Neural progenitor cell (in vitro differentiated cells): ENCODE measurements at regions not wholly inside any gene's neighbourhood (a gene's known extent, or its start where the extent isn't known, plus 50 kb on each side); places are given as distances from the start of the nearest gene placed in this dataset.

Experiments used
- DNase-seq: peaks from one replicate; pipeline ENCODE4 v3.0.0-alpha.2; 2016; ENCODE audit warnings: low spot score
- H2AFZ ChIP-seq: fragments of 200-600 bp; sonication (generic); replicated peaks from 2 replicates; pipeline ENCODE4 v1.6.1; 2016; ENCODE audit warnings: antibody characterized with exemption
- H3F3A ChIP-seq: fragments of 200-600 bp; sonication (generic); 2 replicates; pipeline ENCODE4 v1.6.1; 2016; ENCODE audit warnings: antibody characterized with exemption, low read depth
- H3K27ac ChIP-seq: fragments of 200-600 bp; sonication (generic); 2 replicates; pipeline ENCODE4 v1.5.1; 2016; ENCODE audit warnings: mild to moderate bottlenecking
- H3K27me3 ChIP-seq: fragments of 200-600 bp; sonication (generic); 2 replicates; pipeline ENCODE4 v1.6.1; 2016; ENCODE audit warnings: mild to moderate bottlenecking, moderate library complexity
- H3K36me3 ChIP-seq: fragments of 200-600 bp; sonication (generic); 2 replicates; pipeline ENCODE4 v1.5.1; 2016
- H3K4me1 ChIP-seq: fragments of 200-600 bp; sonication (generic); 2 replicates; pipeline ENCODE4 v1.6.1; 2016; ENCODE audit warnings: mixed run types
- H3K4me2 ChIP-seq: fragments of 200-600 bp; sonication (generic); 2 replicates; pipeline ENCODE4 v1.6.1; 2016
- H3K4me3 ChIP-seq: fragments of 200-600 bp; sonication (generic); 2 replicates; pipeline ENCODE4 v1.5.1; 2016
- H3K79me2 ChIP-seq: fragments of 200-600 bp; sonication (generic); 2 replicates; pipeline ENCODE4 v1.6.1; 2016; ENCODE audit warnings: low read depth
- H3K9ac ChIP-seq: fragments of 200-600 bp; sonication (generic); 2 replicates; pipeline ENCODE4 v1.6.1; 2016
- H3K9me3 ChIP-seq: fragments of 200-600 bp; sonication (generic); 2 replicates; pipeline ENCODE4 v1.5.1; 2016; ENCODE audit warnings: low read depth
- H4K20me1 ChIP-seq: fragments of 200-600 bp; sonication (generic); 2 replicates; pipeline ENCODE4 v1.6.1; 2016; ENCODE audit warnings: low read depth
- H3K27ac Mint-ChIP-seq: 3 replicates; pipeline ENCODE4 v1.8.0; 2021; ENCODE audit warnings: mixed read lengths
- H3K27me3 Mint-ChIP-seq: 2 replicates; pipeline ENCODE4 v1.8.0; 2022; ENCODE audit warnings: low read depth, mild to moderate bottlenecking, inconsistent platforms, moderate library complexity, mixed read lengths; ENCODE audit not compliant: insufficient read depth
- H3K36me3 Mint-ChIP-seq: 3 replicates; pipeline ENCODE4 v1.8.0; 2021; ENCODE audit warnings: mixed read lengths
- H3K4me1 Mint-ChIP-seq: 3 replicates; pipeline ENCODE4 v1.8.0; 2021; ENCODE audit warnings: mixed read lengths
- H3K4me3 Mint-ChIP-seq: 3 replicates; pipeline ENCODE4 v1.8.0; 2021; ENCODE audit warnings: mild to moderate bottlenecking, moderate library complexity, mixed read lengths
- H3K9me3 Mint-ChIP-seq: 3 replicates; pipeline ENCODE4 v1.8.0; 2020; ENCODE audit warnings: mixed read lengths
- EZH2 ChIP-seq: fragments of 200-600 bp; sonication (generic); IDR thresholded peaks from 2 replicates; pipeline ENCODE4 v1.6.1; 2017; ENCODE audit warnings: antibody characterized with exemption, mild to moderate bottlenecking, moderate library complexity
- EZH2phosphoT487 ChIP-seq: fragments of 200-600 bp; sonication (generic); IDR thresholded peaks from 2 replicates; pipeline ENCODE4 v1.6.1; 2017; ENCODE audit warnings: antibody characterized with exemption
- TF ChIP-seq, protein P1 (sequence below): fragments of 200-600 bp; sonication (generic); IDR thresholded peaks from 2 replicates; pipeline ENCODE4 v1.5.1; 2017; ENCODE audit warnings: antibody characterized with exemption, mild to moderate bottlenecking

DNA sequence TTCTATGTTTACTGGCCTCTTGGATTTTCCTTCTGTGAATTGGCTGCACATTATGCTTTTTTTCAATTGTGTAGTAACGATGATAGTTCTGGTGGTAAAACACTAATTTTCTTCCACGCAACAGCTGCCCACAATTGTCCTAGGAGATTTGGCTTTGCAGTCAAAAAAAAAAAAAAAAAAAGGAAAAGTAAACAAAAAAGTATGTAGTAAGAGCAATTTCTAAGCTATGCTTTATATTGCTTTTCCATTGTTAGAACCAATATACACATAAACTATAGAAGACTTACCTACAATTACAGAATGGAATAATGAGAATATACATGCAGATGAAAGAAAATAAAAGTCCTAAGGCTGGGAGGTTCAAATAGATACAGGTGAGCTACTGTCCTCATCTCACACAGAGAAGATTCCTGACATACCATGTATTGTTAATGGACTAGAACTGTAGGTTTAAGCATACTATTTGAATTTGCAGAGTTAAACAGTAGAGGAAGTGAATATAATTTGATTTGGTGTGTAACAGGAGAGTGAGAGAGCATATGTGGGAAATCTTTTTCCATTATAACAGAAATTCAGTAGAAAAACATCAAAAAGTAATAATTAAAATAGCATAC lies 976.2 kb downstream of the RAB28 start:
- Mint-ChIP-seq H3K9me3 (no peaks in the 10 kb centered on the region), H3K36me3 (no peaks in the 10 kb centered on the region), H3K27ac (no peak overlapping the region), H3K4me3 (no peak overlapping the region), H3K27me3 (no peaks in the 10 kb centered on the region), H3K4me1 (no peaks in the 10 kb centered on the region)
- Histone ChIP-seq H3K36me3 (no peaks in the 10 kb centered on the region), H2AFZ (no peak overlapping the region), H3F3A (no peaks in the 10 kb centered on the region), H3K4me3 (no peak overlapping the region), H3K9ac (no peak overlapping the region), H3K79me2 (no peaks in the 10 kb centered on the region), H3K27me3 (no peaks in the 10 kb centered on the region), H3K4me1 (no peaks in the 10 kb centered on the region), H3K27ac (no peak overlapping the region), H3K9me3 (no peaks in the 10 kb centered on the region), H4K20me1 (no peaks in the 10 kb centered on the region), H3K4me2 (no peak overlapping the region)
- TF ChIP-seq EZH2: no peak
- TF ChIP-seq, protein P1, sequence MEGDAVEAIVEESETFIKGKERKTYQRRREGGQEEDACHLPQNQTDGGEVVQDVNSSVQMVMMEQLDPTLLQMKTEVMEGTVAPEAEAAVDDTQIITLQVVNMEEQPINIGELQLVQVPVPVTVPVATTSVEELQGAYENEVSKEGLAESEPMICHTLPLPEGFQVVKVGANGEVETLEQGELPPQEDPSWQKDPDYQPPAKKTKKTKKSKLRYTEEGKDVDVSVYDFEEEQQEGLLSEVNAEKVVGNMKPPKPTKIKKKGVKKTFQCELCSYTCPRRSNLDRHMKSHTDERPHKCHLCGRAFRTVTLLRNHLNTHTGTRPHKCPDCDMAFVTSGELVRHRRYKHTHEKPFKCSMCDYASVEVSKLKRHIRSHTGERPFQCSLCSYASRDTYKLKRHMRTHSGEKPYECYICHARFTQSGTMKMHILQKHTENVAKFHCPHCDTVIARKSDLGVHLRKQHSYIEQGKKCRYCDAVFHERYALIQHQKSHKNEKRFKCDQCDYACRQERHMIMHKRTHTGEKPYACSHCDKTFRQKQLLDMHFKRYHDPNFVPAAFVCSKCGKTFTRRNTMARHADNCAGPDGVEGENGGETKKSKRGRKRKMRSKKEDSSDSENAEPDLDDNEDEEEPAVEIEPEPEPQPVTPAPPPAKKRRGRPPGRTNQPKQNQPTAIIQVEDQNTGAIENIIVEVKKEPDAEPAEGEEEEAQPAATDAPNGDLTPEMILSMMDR: no peak
- DNase-seq: no peak

GRCh38 chr4:12500409-12500808 lies 983.7 kb downstream of the RAB28 start:
- no peak overlapping the region for H3K9ac ChIP-seq
- TF ChIP-seq EZH2: no peak
- TF ChIP-seq, protein P1: no peak
- TF ChIP-seq EZH2phosphoT487: no peak
- no peaks in the 10 kb centered on the region for H3F3A ChIP-seq
- H3K4me1 ChIP-seq: no peaks in the 10 kb centered on the region
- H3K27ac Mint-ChIP-seq: no peak overlapping the region
- H2AFZ ChIP-seq: no peak overlapping the region
- H3K4me2 ChIP-seq: no peak overlapping the region
- H3K4me1 Mint-ChIP-seq: no peaks in the 10 kb centered on the region
- H3K27me3 ChIP-seq: no peaks in the 10 kb centered on the region
- H3K27me3 Mint-ChIP-seq: no peaks in the 10 kb centered on the region
- no peaks in the 10 kb centered on the region for H3K9me3 ChIP-seq
- H3K4me3 ChIP-seq: no peak overlapping the region
- no peaks in the 10 kb centered on the region for H3K79me2 ChIP-seq
- no peak for DNase-seq
- H4K20me1 ChIP-seq: no peaks in the 10 kb centered on the region
- no peaks in the 10 kb centered on the region for H3K36me3 Mint-ChIP-seq
- H3K36me3 ChIP-seq: no peaks in the 10 kb centered on the region
- H3K27ac ChIP-seq: no peak overlapping the region
- peaks cover 2% of the 10 kb centered on the region for H3K9me3 Mint-ChIP-seq
- no peak overlapping the region for H3K4me3 Mint-ChIP-seq

- Histone ChIP-seq H2AFZ (no peak overlapping the region), H4K20me1 (no peaks in the 10 kb centered on the region), H3K9ac (no peak overlapping the region), H3K36me3 (no peaks in the 10 kb centered on the region), H3K79me2 (no peaks in the 10 kb centered on the region), H3K27ac (no peak overlapping the region), H3K9me3 (no peaks in the 10 kb centered on the region), H3F3A (no peaks in the 10 kb centered on the region), H3K4me1 (no peaks in the 10 kb centered on the region), H3K4me3 (no peak overlapping the region), H3K27me3 (no peaks in the 10 kb centered on the region), H3K4me2 (no peak overlapping the region)
- H3K27ac Mint-ChIP-seq: no peak overlapping the region
- H3K4me1 Mint-ChIP-seq: no peaks in the 10 kb centered on the region
- peaks cover 2% of the 10 kb centered on the region for H3K9me3 Mint-ChIP-seq
- TF ChIP-seq EZH2phosphoT487: no peak
- TF ChIP-seq, protein P1: no peak
- no peak for TF ChIP-seq EZH2
- H3K27me3 Mint-ChIP-seq: no peaks in the 10 kb centered on the region
- no peak overlapping the region for H3K4me3 Mint-ChIP-seq
- no peak for DNase-seq
- no peaks in the 10 kb centered on the region for H3K36me3 Mint-ChIP-seq
These were observed 984.4 kb downstream of the RAB28 start for GRCh38 chr4:12499693-12500092.
